Muscle layer of colon (tissue), 2 donors: ENCODE measurements at regions not wholly inside any gene's neighbourhood (a gene's known extent, or its start where the extent isn't known, plus 50 kb on each side); places are given as distances from the start of the nearest gene placed in this dataset.
"Not testable (repeated sequence)": the region's sequence is repeated elsewhere in the genome, so short reads cannot be mapped to it uniquely, and the experiment has no call there.

Experiments
- H3K27ac ChIP-seq: one replicate; pipeline ENCODE4 v1.7.0; 2013; ENCODE audit warnings: low read depth, mild to moderate bottlenecking, low read length, moderate library complexity
- H3K27me3 ChIP-seq, 2 donors: one replicate each; pipeline ENCODE4 v1.7.0; 2013; ENCODE audit warnings: low read length in 2 of 2, mild to moderate bottlenecking in 2 of 2; ENCODE audit not compliant: insufficient read depth in 2 of 2, control insufficient read depth in 1 of 2
- H3K36me3 ChIP-seq: one replicate; pipeline ENCODE4 v1.7.0; 2013; ENCODE audit warnings: mild to moderate bottlenecking, low read length; ENCODE audit not compliant: insufficient read depth
- H3K4me1 ChIP-seq: one replicate; pipeline ENCODE4 v1.7.0; 2013; ENCODE audit warnings: mild to moderate bottlenecking, low read length; ENCODE audit not compliant: insufficient read depth
- H3K4me3 ChIP-seq, 2 donors: one replicate each; pipeline ENCODE4 v1.7.0; 2013; ENCODE audit warnings: low read length in 2 of 2, low read depth in 1 of 2, mild to moderate bottlenecking in 1 of 2, moderate library complexity in 1 of 2
- H3K9ac ChIP-seq: one replicate; pipeline ENCODE4 v1.7.0; 2013; ENCODE audit warnings: low read length
- H3K9me3 ChIP-seq: one replicate; pipeline ENCODE4 v1.7.0; 2013; ENCODE audit warnings: mild to moderate bottlenecking, low read length
- donor health status: abdominal sarcoma.
- donor health status: Adenocarcinoma of cecum.

DNA sequence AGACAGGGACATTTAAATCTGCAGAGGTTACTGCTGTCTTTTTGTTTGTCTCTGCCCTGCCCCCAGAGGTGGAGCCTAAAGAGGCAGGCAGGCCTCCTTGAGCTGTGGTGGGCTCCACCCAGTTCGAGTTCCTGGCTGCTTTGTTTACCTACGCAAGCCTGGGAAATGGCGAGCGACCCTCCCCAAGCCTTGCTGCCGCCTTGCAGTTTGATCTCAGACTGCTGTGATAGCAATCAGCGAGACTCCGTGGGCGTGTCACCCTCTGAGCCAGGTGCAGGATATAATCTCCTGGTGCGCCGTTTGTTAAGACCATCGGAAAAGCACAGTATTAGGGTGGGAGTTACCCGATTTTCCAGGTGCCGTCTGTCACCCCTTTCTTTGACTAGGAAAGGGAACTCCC, 93.3 kb downstream of the ANKRD30BL start:
- H3K27ac ChIP-seq, H3K9me3 ChIP-seq, H3K4me1 ChIP-seq, H3K27me3 ChIP-seq, H3K36me3 ChIP-seq, H3K4me3 ChIP-seq, H3K9ac ChIP-seq: not testable (repeated sequence)

DNA sequence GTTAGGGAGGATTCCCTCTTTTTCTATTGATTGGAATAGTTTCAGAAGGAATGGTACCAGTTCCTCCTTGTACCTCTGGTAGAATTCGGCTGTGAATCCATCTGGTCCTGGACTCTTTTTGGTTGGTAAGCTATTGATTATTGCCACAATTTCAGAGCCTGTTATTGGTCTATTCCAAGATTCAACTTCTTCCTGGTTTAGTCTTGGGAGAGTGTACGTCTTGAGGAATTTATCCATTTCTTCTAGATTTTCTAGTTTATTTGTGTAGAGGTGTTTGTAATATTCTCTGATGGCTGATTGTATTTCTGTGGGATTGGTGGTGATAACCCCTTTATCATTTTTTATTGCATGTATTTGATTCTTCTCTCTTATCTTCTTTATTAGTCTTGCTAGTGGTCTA, 96.4 kb downstream of the ANKRD30BL start:
- H3K9me3 ChIP-seq, H3K9ac ChIP-seq, H3K4me1 ChIP-seq, H3K27me3 ChIP-seq, H3K27ac ChIP-seq, H3K4me3 ChIP-seq, H3K36me3 ChIP-seq: not testable (repeated sequence)

GRCh38 chr2:132039609-132040236, 122.0 kb downstream of the ANKRD30BL start:
- not testable (repeated sequence) for H3K36me3 ChIP-seq, H3K27ac ChIP-seq, H3K4me1 ChIP-seq, H3K4me3 ChIP-seq, H3K9me3 ChIP-seq, H3K9ac ChIP-seq
- peaks cover 0 to 21% of the 10 kb centered on the region in 2 donors for H3K27me3 ChIP-seq

- H3K27me3 ChIP-seq, result peaks cover 0 to 21% of the 10 kb centered on the region in 2 donors
- not testable (repeated sequence) for H3K27ac ChIP-seq, H3K36me3 ChIP-seq, H3K4me1 ChIP-seq, H3K9ac ChIP-seq, H3K4me3 ChIP-seq, H3K9me3 ChIP-seq
Observed at GRCh38 chr2:132038883-132039235, 122.9 kb downstream of the ANKRD30BL start.

DNA sequence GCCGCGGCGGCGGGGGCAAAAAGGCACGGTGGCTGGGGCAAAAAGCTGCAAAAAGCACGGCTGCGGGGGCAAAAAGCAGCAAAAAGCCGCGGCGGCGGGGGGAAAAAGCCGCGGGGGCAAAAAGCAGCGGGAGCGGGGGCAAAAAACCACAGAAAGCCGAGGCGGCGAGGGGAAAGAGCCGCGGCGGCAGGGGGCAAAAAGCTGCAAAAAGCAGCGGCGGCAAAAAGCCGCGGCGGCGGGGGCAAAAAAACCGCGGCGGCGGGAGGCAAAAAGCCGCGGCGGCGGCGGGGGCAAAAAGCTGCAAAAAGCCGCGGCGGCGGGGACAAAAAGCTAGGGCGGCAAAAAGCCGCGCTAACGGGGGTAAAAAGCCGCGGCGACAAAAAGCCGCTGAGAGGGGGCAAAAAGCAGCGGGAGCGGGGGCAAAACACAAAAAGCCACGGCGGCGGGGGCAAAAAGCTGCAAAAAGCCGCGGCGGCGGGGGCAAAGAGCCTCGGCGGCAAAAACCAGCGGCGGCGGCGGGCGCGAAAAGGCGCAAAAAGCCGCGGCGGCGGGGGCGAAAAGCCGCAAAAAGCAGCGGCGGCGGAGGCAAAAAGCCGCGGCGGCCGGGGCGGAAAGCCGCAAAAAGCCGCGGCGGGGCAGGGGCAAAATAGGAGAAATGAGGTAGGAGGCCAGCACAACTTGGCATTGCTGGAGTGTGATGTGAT, 123.4 kb downstream of the ANKRD30BL start:
- no peaks in the 10 kb centered on the region for H3K36me3 ChIP-seq
- no peak overlapping the region for H3K27ac ChIP-seq
- H3K27me3 ChIP-seq, result peaks cover 0 to 21% of the 10 kb centered on the region in 2 donors
- no peaks in the 10 kb centered on the region for H3K9me3 ChIP-seq
- peak overlapping the region in 1 of 2 donors; percentile 27 for H3K4me3 ChIP-seq
- H3K4me1 ChIP-seq, result no peaks in the 10 kb centered on the region
- no peak overlapping the region for H3K9ac ChIP-seq

DNA sequence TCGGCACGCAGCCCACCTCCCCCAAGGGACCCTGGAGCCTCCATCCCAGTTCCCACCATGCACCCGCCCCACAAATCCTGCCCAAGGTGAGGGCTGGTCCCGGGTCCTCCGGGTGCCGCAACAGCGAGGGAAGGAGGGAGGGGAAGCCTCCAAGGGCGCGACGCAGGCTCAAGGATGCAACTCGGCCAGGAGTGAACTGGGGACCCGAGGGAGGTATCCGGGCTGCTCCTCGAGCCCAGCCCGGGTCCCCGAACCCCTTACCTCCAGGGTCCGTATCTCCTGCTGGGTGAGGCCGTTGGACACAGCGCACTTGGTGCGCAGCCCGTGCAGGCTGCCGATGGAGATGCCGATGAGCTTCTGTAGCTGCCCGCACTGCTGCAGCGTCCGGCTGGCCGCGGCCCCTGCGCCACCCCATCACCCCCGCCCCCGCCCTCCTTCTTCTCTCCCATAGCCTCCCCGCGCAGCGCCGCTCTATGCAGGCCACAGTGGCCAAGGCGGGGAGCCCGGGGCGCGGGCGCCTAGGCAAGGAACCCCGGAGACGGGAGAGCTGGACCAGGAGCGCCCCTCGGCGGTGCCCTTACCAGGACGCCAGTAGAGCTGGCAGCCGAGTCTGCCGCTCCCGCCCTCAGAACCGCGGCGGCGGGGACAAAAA, 124.1 kb downstream of the ANKRD30BL start:
- no peaks in the 10 kb centered on the region for H3K4me1 ChIP-seq
- H3K27ac ChIP-seq, result no peak overlapping the region
- H3K4me3 ChIP-seq, result peak overlapping the region in 1 of 2 donors; percentile 27
- H3K36me3 ChIP-seq, result no peaks in the 10 kb centered on the region
- H3K9ac ChIP-seq, result no peak overlapping the region
- no peaks in the 10 kb centered on the region for H3K9me3 ChIP-seq
- H3K27me3 ChIP-seq, result peaks cover 0 to 21% of the 10 kb centered on the region in 2 donors

DNA sequence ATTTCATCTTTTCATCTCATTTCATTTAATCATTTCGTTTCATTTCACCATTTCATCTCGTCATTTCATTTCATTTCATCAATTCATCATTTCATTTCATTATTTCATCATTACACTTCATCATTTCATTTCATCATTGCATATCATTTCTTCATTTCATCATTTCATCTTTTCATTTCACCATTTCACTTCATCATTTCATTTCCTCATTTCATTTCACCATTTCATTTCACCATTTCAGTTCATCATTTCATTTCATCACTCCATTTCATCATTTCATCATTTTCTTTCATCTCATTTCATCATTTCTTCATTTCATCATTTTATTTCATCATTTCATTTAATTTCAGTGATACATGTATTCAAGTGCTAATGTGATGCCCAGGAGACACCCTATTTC, 127.1 kb downstream of the ANKRD30BL start:
- H3K9ac ChIP-seq, result no peak overlapping the region
- H3K4me1 ChIP-seq, result no peaks in the 10 kb centered on the region
- H3K36me3 ChIP-seq, result no peaks in the 10 kb centered on the region
- no peaks in the 10 kb centered on the region for H3K9me3 ChIP-seq
- H3K27ac ChIP-seq, result no peak overlapping the region
- H3K27me3 ChIP-seq, result peaks cover 0 to 18% of the 10 kb centered on the region in 2 donors
- H3K4me3 ChIP-seq, result no peak overlapping the region

- Histone ChIP-seq H3K36me3 (no peaks in the 10 kb centered on the region), H3K27ac (no peak overlapping the region), H3K4me1 (no peaks in the 10 kb centered on the region), H3K27me3 (peaks cover 0 to 15% of the 10 kb centered on the region in 2 donors), H3K9me3 (no peaks in the 10 kb centered on the region), H3K4me3 (no peak overlapping the region), H3K9ac (no peak overlapping the region)
Observed at GRCh38 chr2:132033949-132034348, 127.8 kb downstream of the ANKRD30BL start.

- no peak overlapping the region for H3K4me3 ChIP-seq
Observed at GRCh38 chr2:132033365-132033764, 128.4 kb downstream of the ANKRD30BL start.

GRCh38 chr2:132012046-132012445, 149.7 kb downstream of the ANKRD30BL start:
- not testable (repeated sequence) for H3K9ac ChIP-seq, H3K27ac ChIP-seq, H3K9me3 ChIP-seq, H3K36me3 ChIP-seq, H3K4me3 ChIP-seq, H3K4me1 ChIP-seq
- peaks cover 13 to 14% of the 10 kb centered on the region in 2 donors for H3K27me3 ChIP-seq

More at GRCh38 chr2:132033365-132033764, 128.4 kb downstream of the ANKRD30BL start:
- Histone ChIP-seq H3K27me3 (peaks cover 0 to 11% of the 10 kb centered on the region in 2 donors), H3K9me3 (no peaks in the 10 kb centered on the region), H3K36me3 (no peaks in the 10 kb centered on the region), H3K4me1 (no peaks in the 10 kb centered on the region), H3K9ac (no peak overlapping the region), H3K27ac (no peak overlapping the region)

- Histone ChIP-seq H3K9me3 (no peaks in the 10 kb centered on the region), H3K4me3 (peak overlapping the region in 1 of 2 donors; percentile 20), H3K36me3 (no peaks in the 10 kb centered on the region), H3K9ac (no peak overlapping the region), H3K27me3 (peaks cover 13 to 14% of the 10 kb centered on the region in 2 donors), H3K4me1 (no peaks in the 10 kb centered on the region), H3K27ac (no peak overlapping the region)
Observed at GRCh38 chr2:132009874-132010521, 151.8 kb downstream of the ANKRD30BL start.
